ENCODE measurements at regions not wholly inside any gene's neighbourhood (a gene's known extent, or its start where the extent isn't known, plus 50 kb on each side); places are given as distances from the start of the nearest gene placed in this dataset.

DNA sequence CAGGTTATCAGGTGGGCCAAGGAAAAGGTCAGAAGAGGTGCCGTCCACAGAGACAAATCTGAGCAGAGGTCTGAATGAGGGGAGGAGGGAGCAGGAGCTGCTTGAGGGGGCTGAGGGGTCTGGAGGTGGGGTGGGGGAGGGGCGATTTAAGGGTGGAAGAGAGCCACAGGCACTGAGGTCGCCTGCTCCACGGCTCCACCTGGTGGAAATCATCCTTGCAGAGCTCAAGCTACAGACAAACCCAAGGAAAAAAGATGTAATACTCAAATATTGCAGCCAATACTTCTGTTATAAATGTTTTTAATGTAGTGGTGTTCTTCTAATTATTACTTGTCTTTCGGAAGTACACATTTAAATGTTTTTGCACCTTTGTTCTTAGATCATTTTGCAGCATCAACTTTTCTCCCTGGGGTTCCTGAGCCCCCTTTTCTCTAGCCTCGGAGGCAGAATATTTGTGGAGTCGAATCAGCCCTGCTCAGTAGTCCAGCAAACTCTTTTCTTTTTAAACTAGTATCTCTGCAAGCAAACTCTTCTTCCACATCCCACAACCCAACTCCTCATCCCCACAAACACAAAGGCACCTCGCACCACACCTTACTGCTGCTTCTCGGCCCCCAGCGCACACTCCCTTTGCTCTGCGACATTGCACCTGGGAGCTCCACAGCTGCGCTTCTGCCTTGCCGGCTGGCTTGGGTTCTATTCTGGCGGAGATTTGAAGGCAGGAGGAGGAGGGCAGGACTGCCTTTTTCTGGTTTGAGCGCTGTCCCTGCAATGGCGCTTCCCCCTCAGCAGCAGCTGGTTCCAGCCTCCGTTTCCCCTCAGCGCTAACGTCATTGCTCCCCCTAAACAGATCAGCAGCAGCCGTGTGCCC lies 51.0 kb upstream of the TFAP2A start:
- DNase-seq (ENCODE audit: low read depth), result peak; percentile 61
- H3K4me3 ChIP-seq (ENCODE audit: low read depth, low read length), result no peak overlapping the region
- TF ChIP-seq, protein P1, sequence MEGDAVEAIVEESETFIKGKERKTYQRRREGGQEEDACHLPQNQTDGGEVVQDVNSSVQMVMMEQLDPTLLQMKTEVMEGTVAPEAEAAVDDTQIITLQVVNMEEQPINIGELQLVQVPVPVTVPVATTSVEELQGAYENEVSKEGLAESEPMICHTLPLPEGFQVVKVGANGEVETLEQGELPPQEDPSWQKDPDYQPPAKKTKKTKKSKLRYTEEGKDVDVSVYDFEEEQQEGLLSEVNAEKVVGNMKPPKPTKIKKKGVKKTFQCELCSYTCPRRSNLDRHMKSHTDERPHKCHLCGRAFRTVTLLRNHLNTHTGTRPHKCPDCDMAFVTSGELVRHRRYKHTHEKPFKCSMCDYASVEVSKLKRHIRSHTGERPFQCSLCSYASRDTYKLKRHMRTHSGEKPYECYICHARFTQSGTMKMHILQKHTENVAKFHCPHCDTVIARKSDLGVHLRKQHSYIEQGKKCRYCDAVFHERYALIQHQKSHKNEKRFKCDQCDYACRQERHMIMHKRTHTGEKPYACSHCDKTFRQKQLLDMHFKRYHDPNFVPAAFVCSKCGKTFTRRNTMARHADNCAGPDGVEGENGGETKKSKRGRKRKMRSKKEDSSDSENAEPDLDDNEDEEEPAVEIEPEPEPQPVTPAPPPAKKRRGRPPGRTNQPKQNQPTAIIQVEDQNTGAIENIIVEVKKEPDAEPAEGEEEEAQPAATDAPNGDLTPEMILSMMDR (IDR thresholded peaks at IDR 0.05; ENCODE audit: insufficient read depth, low read depth, low read length, missing control alignments), result peak; percentile 50
